H9 (cell line): ENCODE measurements at regions not wholly inside any gene's neighbourhood (a gene's known extent, or its start where the extent isn't known, plus 50 kb on each side); places are given as distances from the start of the nearest gene placed in this dataset.

ENCODE experiments used
- DNase-seq: peaks from one replicate; pipeline ENCODE4 v3.0.0-alpha.2; 2017
- H2AFZ ChIP-seq: one replicate; pipeline ENCODE4 v1.6.1; 2013; ENCODE audit warnings: mild to moderate bottlenecking, low read length, control low read depth, moderate library complexity
- H2AK5ac ChIP-seq: 2 replicates; pipeline ENCODE4 v1.6.1; 2013; ENCODE audit warnings: low read length, control low read depth, mixed read lengths; ENCODE audit not compliant: insufficient read length
- H2BK120ac ChIP-seq: one replicate; pipeline ENCODE4 v1.6.1; 2013; ENCODE audit warnings: low read depth, mild to moderate bottlenecking, low read length, control low read depth, inconsistent platforms; ENCODE audit not compliant: poor library complexity, severe bottlenecking
- H2BK12ac ChIP-seq: 2 replicates; pipeline ENCODE4 v1.6.1; 2013; ENCODE audit warnings: low read length, control low read depth, mixed read lengths, low read depth; ENCODE audit not compliant: insufficient read length
- H2BK15ac ChIP-seq: 2 replicates; pipeline ENCODE4 v1.6.1; 2013; ENCODE audit warnings: low read depth, low read length, control low read depth
- H2BK20ac ChIP-seq: one replicate; pipeline ENCODE4 v1.6.1; 2013; ENCODE audit warnings: low read depth, mild to moderate bottlenecking, low read length, control low read depth, inconsistent platforms; ENCODE audit not compliant: poor library complexity, severe bottlenecking
- H2BK5ac ChIP-seq: 2 replicates; pipeline ENCODE4 v1.6.1; 2013; ENCODE audit warnings: low read length, control low read depth, mixed read lengths; ENCODE audit not compliant: insufficient read length
- H3K14ac ChIP-seq: 2 replicates; pipeline ENCODE4 v1.6.1; 2013; ENCODE audit warnings: low read length, control low read depth; ENCODE audit not compliant: insufficient read depth
- H3K18ac ChIP-seq: 2 replicates; pipeline ENCODE4 v1.6.1; 2013; ENCODE audit warnings: low read depth, mild to moderate bottlenecking, mixed read lengths, low read length, control low read depth; ENCODE audit not compliant: insufficient read length
- H3K23ac ChIP-seq: 2 replicates; pipeline ENCODE4 v1.6.1; 2013; ENCODE audit warnings: low read length, control low read depth, mixed read lengths, low read depth; ENCODE audit not compliant: insufficient read length
- H3K23me2 ChIP-seq: 2 replicates; pipeline ENCODE4 v1.6.1; 2013; ENCODE audit warnings: low read depth, mild to moderate bottlenecking, mixed read lengths, low read length, control low read depth; ENCODE audit not compliant: insufficient read length, poor library complexity, severe bottlenecking
- H3K27ac ChIP-seq: 2 replicates; pipeline ENCODE4 v1.5.1; 2013; ENCODE audit warnings: low read length, control low read depth, mixed read lengths, low read depth; ENCODE audit not compliant: insufficient read length
- H3K27me3 ChIP-seq: 2 replicates; pipeline ENCODE4 v1.6.1; 2013; ENCODE audit warnings: low read length, control low read depth, inconsistent platforms; ENCODE audit not compliant: insufficient read depth
- H3K4ac ChIP-seq: 2 replicates; pipeline ENCODE4 v1.6.1; 2013; ENCODE audit warnings: low read depth, mild to moderate bottlenecking, control low read depth, inconsistent platforms, low read length, moderate library complexity
- H3K4me1 ChIP-seq: 2 replicates; pipeline ENCODE4 v1.6.1; 2013; ENCODE audit warnings: low read length, control low read depth, inconsistent platforms; ENCODE audit not compliant: insufficient read depth
- H3K4me2 ChIP-seq: 2 replicates; pipeline ENCODE4 v1.6.1; 2013; ENCODE audit warnings: low read length, control low read depth, mixed read lengths; ENCODE audit not compliant: insufficient read length, insufficient read depth
- H3K56ac ChIP-seq: 2 replicates; pipeline ENCODE4 v1.6.1; 2013; ENCODE audit warnings: low read depth, mild to moderate bottlenecking, mixed read lengths, low read length, control low read depth; ENCODE audit not compliant: insufficient read length
- H3K79me1 ChIP-seq: 2 replicates; pipeline ENCODE4 v1.6.1; 2013; ENCODE audit warnings: low read depth, mild to moderate bottlenecking, moderate library complexity, low read length, control low read depth, inconsistent platforms; ENCODE audit not compliant: insufficient read depth, poor library complexity, severe bottlenecking
- H3K79me2 ChIP-seq: 2 replicates; pipeline ENCODE4 v1.6.1; 2013; ENCODE audit warnings: low read length, control low read depth, inconsistent platforms; ENCODE audit not compliant: insufficient read depth
- H3K9ac ChIP-seq: 2 replicates; pipeline ENCODE4 v1.6.1; 2013; ENCODE audit warnings: low read length, control low read depth, mixed read lengths; ENCODE audit not compliant: insufficient read length; ENCODE audit errors: extremely low read depth
- H3K9me3 ChIP-seq: one replicate; pipeline ENCODE4 v1.6.1; 2013; ENCODE audit warnings: low read depth, low read length, inconsistent platforms; ENCODE audit not compliant: control insufficient read depth
- H3T11ph ChIP-seq: one replicate; pipeline ENCODE4 v1.6.1; 2013; ENCODE audit warnings: mild to moderate bottlenecking, low read length, control low read depth, inconsistent platforms
- H4K20me1 ChIP-seq: one replicate; pipeline ENCODE4 v1.6.1; 2013; ENCODE audit not compliant: control insufficient read depth, insufficient read length, insufficient read depth
- H4K5ac ChIP-seq: 2 replicates; pipeline ENCODE4 v1.6.1; 2013; ENCODE audit warnings: low read depth, mild to moderate bottlenecking, mixed read lengths, low read length, control low read depth; ENCODE audit not compliant: insufficient read length
- H4K8ac ChIP-seq: replicated peaks from 2 replicates; pipeline ENCODE4 v1.6.1; 2013; ENCODE audit warnings: low read length, control low read depth, mixed read lengths, low read depth; ENCODE audit not compliant: insufficient read length
- H4K91ac ChIP-seq: 2 replicates; pipeline ENCODE4 v1.6.1; 2013; ENCODE audit warnings: low read depth, mild to moderate bottlenecking, moderate library complexity, mixed read lengths, low read length, control low read depth; ENCODE audit not compliant: insufficient read length
- H3K27ac Mint-ChIP-seq, 3 experiments: 2 replicates in 2 of 3; 3 replicates in 1 of 3; pipeline ENCODE4 v1.8.0; 2020 to 2021; ENCODE audit warnings: mixed read lengths in 3 of 3, mild to moderate bottlenecking in 1 of 3, moderate library complexity in 1 of 3
- H3K27me3 Mint-ChIP-seq: 2 replicates; pipeline ENCODE4 v1.8.0; 2021; ENCODE audit warnings: low read depth, mild to moderate bottlenecking, moderate library complexity, mixed read lengths
- H3K36me3 Mint-ChIP-seq, 3 experiments: 2 replicates in 2 of 3; 3 replicates in 1 of 3; pipeline ENCODE4 v1.8.0; 2020 to 2021; ENCODE audit warnings: low read depth in 3 of 3, mixed read lengths in 3 of 3; ENCODE audit not compliant: insufficient read depth in 1 of 3
- H3K4me1 Mint-ChIP-seq, 2 experiments: 2 replicates each; pipeline ENCODE4 v1.8.0; 2020; ENCODE audit warnings: mixed read lengths in 2 of 2
- H3K4me3 Mint-ChIP-seq, 2 experiments: 2 replicates in 1 of 2; 3 replicates in 1 of 2; pipeline ENCODE4 v1.8.0; 2020 to 2021; ENCODE audit warnings: mild to moderate bottlenecking in 2 of 2, mixed read lengths in 2 of 2, moderate library complexity in 1 of 2
- H3K9me3 Mint-ChIP-seq, 2 experiments: 2 replicates in 1 of 2; 3 replicates in 1 of 2; pipeline ENCODE4 v1.8.0; 2020; ENCODE audit warnings: mild to moderate bottlenecking in 2 of 2, mixed read lengths in 2 of 2, moderate library complexity in 1 of 2
- CTCF ChIP-seq: fragments of 200-600 bp; sonication (generic); conservative IDR thresholded peaks from 3 replicates; pipeline ENCODE4 v1.8.0; 2021; ENCODE audit warnings: antibody characterized with exemption, mild to moderate bottlenecking
- WGBS: extraction: QIAGEN DNeasy Blood & Tissue Kit; methylation state at CpG from one replicate; pipeline ENCODE4 v1.1.7; 2013; ENCODE audit warnings: missing lambda C conversion rate, low lambda C conversion rate, mixed read lengths; ENCODE audit not compliant: insufficient read length; ENCODE audit errors: extremely low coverage; 5-methylcytosine and 5-hydroxymethylcytosine counted together

GRCh38 chr2:14899621-14900414, 267.3 kb downstream of the LRATD1 start:
- Histone ChIP-seq H3K18ac (no peak overlapping the region), H3K79me1 (no peaks in the 10 kb centered on the region), H2BK12ac (no peak overlapping the region), H3K23me2 (no peaks in the 10 kb centered on the region), H4K8ac (no peak overlapping the region), H3K27me3 (no peaks in the 10 kb centered on the region), H4K5ac (no peak overlapping the region), H3K4ac (no peak overlapping the region), H2BK5ac (no peak overlapping the region), H4K91ac (no peak overlapping the region), H2BK20ac (no peak overlapping the region), H3K56ac (no peak overlapping the region), H4K20me1 (no peaks in the 10 kb centered on the region), H3K14ac (no peak overlapping the region), H2BK15ac (no peak overlapping the region), H3K27ac (no peak overlapping the region), H3K23ac (no peak overlapping the region), H3K4me2 (no peak overlapping the region), H3K79me2 (no peaks in the 10 kb centered on the region), H3T11ph (no peak overlapping the region), H3K9me3 (no peaks in the 10 kb centered on the region), H2BK120ac (no peak overlapping the region), H3K4me1 (0 out of 2 replicates have a peak, but pooled peaks cover 2% of the 10 kb centered on the region), H3K9ac (no peak overlapping the region), H2AFZ (no peak overlapping the region), H2AK5ac (no peak overlapping the region)
- WGBS = no CpG with 5 or more reads among the region's 4 CpGs
- H3K36me3 Mint-ChIP-seq = no peaks in the 10 kb centered on the region
- no peak for TF ChIP-seq CTCF
- no peaks in the 10 kb centered on the region for H3K9me3 Mint-ChIP-seq
- H3K27ac Mint-ChIP-seq = no peak overlapping the region
- peaks cover 7 to 11% of the 10 kb centered on the region in 2 experiments for H3K4me1 Mint-ChIP-seq
- no peaks in the 10 kb centered on the region; the same call in 1 of the 2 replicates for H3K27me3 Mint-ChIP-seq
- no peak for DNase-seq
- H3K4me3 Mint-ChIP-seq = no peak overlapping the region
